ENCODE measurements at regions not wholly inside any gene's neighbourhood (a gene's known extent, or its start where the extent isn't known, plus 50 kb on each side); places are given as distances from the start of the nearest gene placed in this dataset.

GRCh38 chr10:43943818-43944360, 295.2 kb upstream of the ZNF32 start:
- intact Hi-C loops (cut with DNase I), result no loop called here
- 91 to 92% methylated on average over 9 of the region's 9 CpGs for WGBS, 2 donors

GRCh38 chr10:43943119-43943817, 294.6 kb upstream of the ZNF32 start:
- DNase-seq, result no peak
- Histone ChIP-seq H3K4me1 (peaks cover 13 to 40% (median 32%) of the 10 kb centered on the region in 9 donors), H3K27me3 (no peaks in the 10 kb centered on the region), H3K36me3 (no peaks in the 10 kb centered on the region), H3K9me3 (peaks cover 0 to 10% (median 0%) of the 10 kb centered on the region in 11 donors), H3K27ac (no peak overlapping the region), H3K4me3 (no peak overlapping the region)
- TF ChIP-seq CTCF (IDR thresholded peaks at IDR 0.05), result no peak
- intact Hi-C loops (cut with DNase I), result no loop called here
- no peak for ATAC-seq
- 82 to 90% methylated on average over 15 of the region's 15 CpGs for WGBS, 2 donors

More at GRCh38 chr10:43943818-43944360, 295.2 kb upstream of the ZNF32 start:
- DNase-seq (no peak), ATAC-seq (no peak)
- Histone ChIP-seq H3K27ac (no peak overlapping the region), H3K9me3 (peaks cover 0 to 14% (median 0%) of the 10 kb centered on the region in 11 donors), H3K36me3 (no peaks in the 10 kb centered on the region), H3K27me3 (no peaks in the 10 kb centered on the region), H3K4me1 (peaks cover 13 to 40% (median 32%) of the 10 kb centered on the region in 9 donors), H3K4me3 (no peak overlapping the region)
- TF ChIP-seq CTCF (IDR thresholded peaks at IDR 0.05), result no peak

GRCh38 chr10:43942096-43942850, 293.6 kb upstream of the ZNF32 start:
- 77 to 78% methylated on average over 10 of the region's 10 CpGs for WGBS, 2 donors
- TF ChIP-seq CTCF (IDR thresholded peaks at IDR 0.05), result no peak
- ATAC-seq (no peak), DNase-seq (no peak)
- Histone ChIP-seq H3K4me1 (peaks cover 13 to 40% (median 32%) of the 10 kb centered on the region in 9 donors), H3K27ac (no peak overlapping the region), H3K9me3 (no peaks in the 10 kb centered on the region), H3K4me3 (no peak overlapping the region), H3K36me3 (no peaks in the 10 kb centered on the region), H3K27me3 (no peaks in the 10 kb centered on the region)
- intact Hi-C loops (cut with DNase I), result no loop called here

- intact Hi-C loops (cut with DNase I), result no loop called here
- TF ChIP-seq CTCF (IDR thresholded peaks at IDR 0.05), result no peak
- DNase-seq, result no peak
- ATAC-seq, result no peak
- H3K27ac ChIP-seq, result peak overlapping the region in 2 of 10 donors; percentile 25 to 30
- no peaks in the 10 kb centered on the region for H3K27me3 ChIP-seq
- no peak overlapping the region for H3K4me3 ChIP-seq
- H3K9me3 ChIP-seq, result no peaks in the 10 kb centered on the region
- no peaks in the 10 kb centered on the region for H3K36me3 ChIP-seq
- 48 to 50% methylated on average over 4 of the region's 4 CpGs for WGBS, 2 donors
- peaks cover 13 to 40% (median 32%) of the 10 kb centered on the region in 9 donors for H3K4me1 ChIP-seq
These were observed 292.5 kb upstream of the ZNF32 start for GRCh38 chr10:43940898-43941837.

Data from heart right ventricle (tissue), 16 donors.